ENCODE measurements at regions not wholly inside any gene's neighbourhood (a gene's known extent, or its start where the extent isn't known, plus 50 kb on each side); places are given as distances from the start of the nearest gene placed in this dataset.
"Not testable (repeated sequence)": the region's sequence is repeated elsewhere in the genome, so short reads cannot be mapped to it uniquely, and the experiment has no call there.

- H3K36me3 ChIP-seq (replicated peaks in 1 of 2; ENCODE audit: insufficient read depth in 1 of 2, low read depth in 2 of 2) = no peaks in the 10 kb centered on the region
- no peaks in the 10 kb centered on the region for H3K27me3 ChIP-seq
- ATAC-seq (no peak), DNase-seq (no peak)
- H3K4me3 ChIP-seq = no peak overlapping the region
- H3K4me1 ChIP-seq = no peaks in the 10 kb centered on the region
- intact Hi-C loops (cut with DNase I) = no loop called here
- WGBS, 2 donors = 63 to 69% methylated on average over 8 of the region's 8 CpGs
- no peak overlapping the region for H3K27ac ChIP-seq
- H3K9me3 ChIP-seq = no peaks in the 10 kb centered on the region
- no peak for TF ChIP-seq POLR2A (IDR thresholded peaks at IDR 0.05)
- TF ChIP-seq, protein P1, sequence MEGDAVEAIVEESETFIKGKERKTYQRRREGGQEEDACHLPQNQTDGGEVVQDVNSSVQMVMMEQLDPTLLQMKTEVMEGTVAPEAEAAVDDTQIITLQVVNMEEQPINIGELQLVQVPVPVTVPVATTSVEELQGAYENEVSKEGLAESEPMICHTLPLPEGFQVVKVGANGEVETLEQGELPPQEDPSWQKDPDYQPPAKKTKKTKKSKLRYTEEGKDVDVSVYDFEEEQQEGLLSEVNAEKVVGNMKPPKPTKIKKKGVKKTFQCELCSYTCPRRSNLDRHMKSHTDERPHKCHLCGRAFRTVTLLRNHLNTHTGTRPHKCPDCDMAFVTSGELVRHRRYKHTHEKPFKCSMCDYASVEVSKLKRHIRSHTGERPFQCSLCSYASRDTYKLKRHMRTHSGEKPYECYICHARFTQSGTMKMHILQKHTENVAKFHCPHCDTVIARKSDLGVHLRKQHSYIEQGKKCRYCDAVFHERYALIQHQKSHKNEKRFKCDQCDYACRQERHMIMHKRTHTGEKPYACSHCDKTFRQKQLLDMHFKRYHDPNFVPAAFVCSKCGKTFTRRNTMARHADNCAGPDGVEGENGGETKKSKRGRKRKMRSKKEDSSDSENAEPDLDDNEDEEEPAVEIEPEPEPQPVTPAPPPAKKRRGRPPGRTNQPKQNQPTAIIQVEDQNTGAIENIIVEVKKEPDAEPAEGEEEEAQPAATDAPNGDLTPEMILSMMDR (IDR thresholded peaks at IDR 0.05) = no peak
Measured at GRCh38 chr5:171549274-171549673, 129.8 kb downstream of the FGF18 start.

DNA sequence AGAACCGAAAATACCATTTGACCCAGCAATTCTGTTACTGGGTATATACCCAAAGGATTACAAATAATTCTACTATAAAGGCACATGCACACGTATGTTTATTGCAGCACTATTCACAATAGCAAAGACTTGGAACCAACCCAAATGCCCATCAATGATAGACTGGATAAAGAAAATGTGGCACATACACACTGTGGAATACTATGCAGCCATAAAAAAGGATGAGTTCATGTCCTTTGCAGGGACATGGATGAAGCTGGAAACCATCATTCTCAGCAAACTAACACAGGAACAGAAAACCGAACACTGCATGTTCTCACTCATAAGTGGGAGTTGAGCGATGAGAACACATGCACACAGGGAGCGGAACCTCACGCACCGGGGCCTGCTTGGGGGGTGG, 134.4 kb downstream of the FGF18 start:
- DNase-seq; H3K27me3 ChIP-seq; intact Hi-C loops (cut with DNase I); H3K9me3 ChIP-seq; H3K4me1 ChIP-seq; ATAC-seq; H3K36me3 ChIP-seq (replicated peaks in 1 of 2; ENCODE audit: insufficient read depth in 1 of 2, low read depth in 2 of 2); H3K27ac ChIP-seq; H3K4me3 ChIP-seq: not testable (repeated sequence)
- 80 to 81% methylated on average over 7 of the region's 7 CpGs for WGBS, 2 donors

DNA sequence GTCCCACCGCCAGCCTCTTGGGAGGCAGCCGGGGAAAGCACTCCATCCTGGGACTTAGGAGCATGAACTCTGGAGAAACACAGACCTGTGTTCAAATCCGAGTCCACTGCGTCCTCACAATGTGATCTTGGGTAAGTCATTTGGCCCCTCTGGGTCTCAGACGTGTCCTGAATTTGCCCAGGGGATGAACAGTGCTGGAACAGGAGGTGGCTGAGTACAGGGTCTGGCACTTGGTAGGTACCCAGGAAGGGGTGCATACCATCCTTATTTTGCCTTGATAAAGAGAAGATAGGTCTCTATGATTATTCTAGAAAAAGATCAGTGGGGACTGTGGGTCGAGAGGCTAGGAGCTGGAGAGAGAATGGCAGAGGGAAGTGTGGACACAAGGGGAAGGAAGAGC, 135.7 kb downstream of the FGF18 start:
- ATAC-seq = no peak

DNA sequence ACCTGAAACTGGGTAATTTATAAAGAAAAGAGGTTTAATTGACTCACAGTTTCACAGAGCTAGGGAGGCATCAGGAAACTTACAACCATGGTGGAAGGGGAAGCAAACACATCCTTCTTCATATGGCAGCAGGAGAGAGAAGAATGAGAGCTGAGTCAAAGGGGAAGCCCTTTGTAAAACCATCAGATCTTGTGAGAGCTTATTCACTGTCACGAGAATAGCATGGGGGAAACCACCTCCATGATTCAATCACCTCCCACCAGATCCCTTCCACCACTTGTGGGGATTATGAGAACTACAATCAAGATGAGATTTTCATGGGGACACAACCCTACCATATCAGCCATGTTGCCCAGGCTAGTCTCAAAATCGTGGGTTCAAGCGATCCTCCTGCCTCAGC, 143.4 kb downstream of the FGF18 start:
- ATAC-seq (no peak), DNase-seq (no peak)
- no peak for TF ChIP-seq POLR2A (IDR thresholded peaks at IDR 0.05)
- TF ChIP-seq, protein P1 (IDR thresholded peaks at IDR 0.05) = no peak
- 70 to 81% methylated on average over 3 of the region's 3 CpGs for WGBS, 2 donors
- no peaks in the 10 kb centered on the region for H3K36me3 ChIP-seq (replicated peaks in 1 of 2; ENCODE audit: insufficient read depth in 1 of 2, low read depth in 2 of 2)
- no peak overlapping the region for H3K4me3 ChIP-seq
- H3K27me3 ChIP-seq = no peaks in the 10 kb centered on the region
- no peaks in the 10 kb centered on the region for H3K4me1 ChIP-seq
- no peaks in the 10 kb centered on the region for H3K9me3 ChIP-seq
- intact Hi-C loops (cut with DNase I) = no loop called here
- H3K27ac ChIP-seq = no peak overlapping the region

More for the DNA sequence above, 135.7 kb downstream of the FGF18 start:
- no peak overlapping the region for H3K4me3 ChIP-seq
- no peaks in the 10 kb centered on the region for H3K9me3 ChIP-seq
- no peak for DNase-seq
- TF ChIP-seq, protein P1 (IDR thresholded peaks at IDR 0.05) = no peak
- TF ChIP-seq POLR2A (IDR thresholded peaks at IDR 0.05) = no peak
- H3K4me1 ChIP-seq = no peaks in the 10 kb centered on the region
- H3K36me3 ChIP-seq (replicated peaks in 1 of 2; ENCODE audit: insufficient read depth in 1 of 2, low read depth in 2 of 2) = no peaks in the 10 kb centered on the region
- WGBS, 2 donors = 54 to 60% methylated on average over 5 to 6 of the region's 6 CpGs
- no peak overlapping the region for H3K27ac ChIP-seq
- H3K27me3 ChIP-seq = no peaks in the 10 kb centered on the region
- intact Hi-C loops (cut with DNase I) = no loop called here

GRCh38 chr5:171568389-171568788, 148.9 kb downstream of the FGF18 start:
- WGBS, 2 donors = 52% methylated on average over 1 of the region's 1 CpG
- ATAC-seq = no peak
- DNase-seq = no peak
- no peaks in the 10 kb centered on the region for H3K4me1 ChIP-seq
- H3K4me3 ChIP-seq = no peak overlapping the region
- intact Hi-C loops (cut with DNase I) = no loop called here
- no peak for TF ChIP-seq POLR2A (IDR thresholded peaks at IDR 0.05)
- TF ChIP-seq, protein P1 (IDR thresholded peaks at IDR 0.05) = no peak
- no peaks in the 10 kb centered on the region for H3K36me3 ChIP-seq (replicated peaks in 1 of 2; ENCODE audit: insufficient read depth in 1 of 2, low read depth in 2 of 2)
- H3K27me3 ChIP-seq = no peaks in the 10 kb centered on the region
- no peaks in the 10 kb centered on the region for H3K9me3 ChIP-seq
- no peak overlapping the region for H3K27ac ChIP-seq

Measured in body of pancreas (tissue), 4 donors.